HepG2 (cell line): ENCODE measurements at regions not wholly inside any gene's neighbourhood (a gene's known extent, or its start where the extent isn't known, plus 50 kb on each side); places are given as distances from the start of the nearest gene placed in this dataset.

Source experiments
- ATF6 ChIP-seq: sonication (generic); formaldehyde crosslinking; conservative IDR thresholded peaks from 2 replicates; pipeline ENCODE4 v1.4.0; 2020; ENCODE audit warnings: missing genetic modification reagents
- GABPA ChIP-seq, 2 experiments: IDR thresholded peaks; 2 replicates each; pipeline ENCODE4 v1.6.1; 2011 to 2016; ENCODE audit warnings: low read depth in 2 of 2, low read length in 1 of 2, missing biosample characterization in 1 of 2, missing genetic modification characterization in 1 of 2
- HOXA7 ChIP-seq: sonication (generic); formaldehyde crosslinking; IDR thresholded peaks from 2 replicates; pipeline ENCODE4 v1.8.1; 2022; ENCODE audit warnings: mild to moderate bottlenecking, missing genetic modification reagents, moderate library complexity
- JUND ChIP-seq: sonication (generic); formaldehyde crosslinking; IDR thresholded peaks from 2 replicates; pipeline ENCODE4 v1.8.0; 2022; ENCODE audit warnings: mild to moderate bottlenecking, missing genetic modification reagents
- KDM1A ChIP-seq: IDR thresholded peaks from 2 replicates; pipeline ENCODE4 v1.6.1; 2016; ENCODE audit warnings: missing compliant biosample characterization
- NFE2L2 ChIP-seq: fragments of 150-350 bp; IDR thresholded peaks from 2 replicates; pipeline ENCODE4 v1.6.1; 2014; ENCODE audit warnings: low read length
- ZFP36 ChIP-seq: fragments of 150-350 bp; IDR thresholded peaks from 2 replicates; pipeline ENCODE4 v1.6.1; 2018; ENCODE audit warnings: borderline replicate concordance, low read length, low read depth; ENCODE audit not compliant: partially characterized antibody
- ZNF281 ChIP-seq: sonication (generic); formaldehyde crosslinking; IDR thresholded peaks from 2 replicates; pipeline ENCODE4 v1.4.0; 2020; ENCODE audit warnings: missing genetic modification reagents, borderline replicate concordance
- ZNF367 ChIP-seq: sonication (generic); formaldehyde crosslinking; IDR thresholded peaks from 2 replicates; pipeline ENCODE4 v1.4.0; 2020; ENCODE audit warnings: missing genetic modification reagents, borderline replicate concordance
- ZNF710 ChIP-seq: sonication (generic); formaldehyde crosslinking; IDR thresholded peaks from 2 replicates; pipeline ENCODE4 v1.5.0; 2020; ENCODE audit warnings: mild to moderate bottlenecking, missing genetic modification reagents, borderline replicate concordance
- TF ChIP-seq, protein P1 (sequence below): sonication (generic); formaldehyde crosslinking; IDR thresholded peaks from 2 replicates; pipeline ENCODE4 v1.4.0; 2020; ENCODE audit warnings: low read depth, mild to moderate bottlenecking, missing genetic modification reagents

DNA sequence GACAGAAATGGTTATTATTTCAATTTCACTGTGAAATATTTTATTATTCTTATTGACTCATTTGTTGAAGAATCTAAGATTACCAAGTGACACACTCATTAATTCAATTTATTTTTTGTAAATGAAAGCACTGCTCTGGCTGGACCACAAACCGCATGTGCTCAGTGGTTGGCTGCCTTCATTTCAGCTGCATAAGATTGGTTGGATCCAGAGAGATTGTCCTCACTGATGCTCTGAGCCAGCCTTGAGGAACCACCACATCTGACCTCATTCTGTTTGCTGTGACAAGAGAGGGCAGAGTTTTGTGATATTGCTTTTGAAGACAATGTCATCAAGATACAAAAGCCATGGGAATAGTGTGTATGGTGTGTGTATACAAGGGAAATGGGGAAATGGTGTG, 192.1 kb downstream of the CYRIA start:
- no peak for TF ChIP-seq KDM1A (CRISPR knock-in tag)
- TF ChIP-seq, protein P1, sequence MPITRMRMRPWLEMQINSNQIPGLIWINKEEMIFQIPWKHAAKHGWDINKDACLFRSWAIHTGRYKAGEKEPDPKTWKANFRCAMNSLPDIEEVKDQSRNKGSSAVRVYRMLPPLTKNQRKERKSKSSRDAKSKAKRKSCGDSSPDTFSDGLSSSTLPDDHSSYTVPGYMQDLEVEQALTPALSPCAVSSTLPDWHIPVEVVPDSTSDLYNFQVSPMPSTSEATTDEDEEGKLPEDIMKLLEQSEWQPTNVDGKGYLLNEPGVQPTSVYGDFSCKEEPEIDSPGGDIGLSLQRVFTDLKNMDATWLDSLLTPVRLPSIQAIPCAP, result no peak
- no peak for TF ChIP-seq ZNF281 (CRISPR knock-in tag)
- TF ChIP-seq ZFP36, result no peak
- TF ChIP-seq GABPA (IDR thresholded peaks at IDR 0.05; ENCODE audit: low read depth, low read length), result no peak
- TF ChIP-seq GABPA (CRISPR knock-in tag; IDR thresholded peaks at IDR 0.05; ENCODE audit: low read depth), result no peak
- no peak for TF ChIP-seq HOXA7 (CRISPR knock-in tag)
- TF ChIP-seq JUND (CRISPR knock-in tag), result no peak
- no peak for TF ChIP-seq ZNF710 (CRISPR knock-in tag)
- TF ChIP-seq NFE2L2, result no peak
- no peak for TF ChIP-seq ATF6 (CRISPR knock-in tag)
- TF ChIP-seq ZNF367 (CRISPR knock-in tag), result no peak
